Endothelial cell of umbilical vein (primary cell): ENCODE measurements at regions not wholly inside any gene's neighbourhood (a gene's known extent, or its start where the extent isn't known, plus 50 kb on each side); places are given as distances from the start of the nearest gene placed in this dataset.

Experiments used
- BruUV-seq: library from RNA; stranded (reverse); fragments of 400-500 nt; replicated peaks from 2 replicates; lab custom pipeline; 2021; lab: Mats Ljungman, UMichigan
- CTCF ChIA-PET: fragments of 300-600, 350-600 bp; sonication (Branson Sonifier 250); formaldehyde crosslinking; loops from one replicate; lab custom pipeline; 2021; ENCODE audit warnings: antibody characterized with exemption, inconsistent platforms; lab: Charles Lee
- POLR2A ChIA-PET: fragments of 300-600, 350-600 bp; sonication (Branson Sonifier 250); formaldehyde crosslinking; loops from one replicate; lab custom pipeline; 2021; ENCODE audit warnings: antibody characterized with exemption, inconsistent platforms; lab: Charles Lee
- DNase-seq: peaks from one replicate; pipeline ENCODE4 v3.0.0-alpha.2; 2011; ENCODE audit warnings: low read depth, low spot score
- FAIRE-seq: peaks from 2 replicates; lab custom pipeline; 2011; peaks lifted over from hg19 to GRCh38; lab: Jason Lieb, UNC
- H2AFZ ChIP-seq: 2 replicates; pipeline ENCODE4 v1.6.0; 2012; ENCODE audit warnings: low read depth, low read length, control low read depth, inconsistent platforms
- H3K27ac ChIP-seq: 2 replicates; pipeline ENCODE4 v1.5.1; 2011; ENCODE audit warnings: low read depth, mild to moderate bottlenecking, control low read depth, low read length, moderate library complexity; ENCODE audit not compliant: insufficient read depth
- H3K27me3 ChIP-seq, 2 experiments: 2 replicates each; pipeline versions ENCODE4 v1.6.0 to v1.6.1; 2011; ENCODE audit warnings: low read length in 2 of 2, mixed read lengths in 1 of 2; ENCODE audit not compliant: control insufficient read depth in 2 of 2, insufficient read depth in 2 of 2
- H3K36me3 ChIP-seq, 2 experiments: 2 replicates in 1 of 2; 3 replicates in 1 of 2; pipeline ENCODE4 v1.5.1; 2011; ENCODE audit warnings: low read length in 2 of 2, mild to moderate bottlenecking in 1 of 2, moderate library complexity in 1 of 2; ENCODE audit not compliant: control insufficient read depth in 2 of 2, insufficient read depth in 2 of 2; ENCODE audit errors: extremely low read depth in 1 of 2
- H3K4me1 ChIP-seq: 3 replicates; pipeline ENCODE4 v1.5.1; 2011; ENCODE audit warnings: mild to moderate bottlenecking, low read length; ENCODE audit not compliant: control insufficient read depth, insufficient read depth; ENCODE audit errors: extremely low read depth
- H3K4me2 ChIP-seq: 2 replicates; pipeline ENCODE4 v1.6.1; 2011; ENCODE audit warnings: low read length, control low read depth, mixed read lengths; ENCODE audit not compliant: insufficient read depth
- H3K4me3 ChIP-seq, 3 experiments: fragments of 200-600 bp in 1 of 3; sonication (generic), shearing (Covaris generic) in 1 of 3; replicated peaks in 1 of 3; 2 replicates each; pipeline ENCODE4 v1.5.1; 2011 to 2016; ENCODE audit warnings: control low read depth in 3 of 3, low read length in 3 of 3, mild to moderate bottlenecking in 2 of 3, inconsistent platforms in 1 of 3, low read depth in 1 of 3, moderate library complexity in 1 of 3; ENCODE audit not compliant: insufficient read depth in 1 of 3
- H3K79me2 ChIP-seq: 2 replicates; pipeline ENCODE4 v1.6.0; 2012; ENCODE audit warnings: low read length, inconsistent platforms; ENCODE audit not compliant: control insufficient read depth, insufficient read depth
- H3K9ac ChIP-seq: replicated peaks from 2 replicates; pipeline ENCODE3; 2011; ENCODE audit warnings: low read length, control low read depth; ENCODE audit not compliant: insufficient read depth; ENCODE audit errors: extremely low read depth
- H3K9me1 ChIP-seq: replicated peaks from 3 replicates; pipeline ENCODE4 v1.6.0; 2011; ENCODE audit warnings: mild to moderate bottlenecking, low read length; ENCODE audit not compliant: control insufficient read depth, insufficient read depth; ENCODE audit errors: extremely low read depth
- H3K9me3 ChIP-seq: replicated peaks from 2 replicates; pipeline ENCODE4 v1.5.1; 2012; ENCODE audit warnings: low read length, inconsistent platforms; ENCODE audit not compliant: control insufficient read depth, insufficient read depth
- H4K20me1 ChIP-seq: replicated peaks from 2 replicates; pipeline ENCODE3; 2011; ENCODE audit warnings: mild to moderate bottlenecking, low read length; ENCODE audit not compliant: control insufficient read depth, insufficient read depth; ENCODE audit errors: extremely low read depth
- EZH2 ChIP-seq: IDR thresholded peaks from 2 replicates; pipeline ENCODE4 v1.6.1; 2012; ENCODE audit warnings: borderline replicate concordance, low read depth, mild to moderate bottlenecking, moderate library complexity, low read length, inconsistent platforms; ENCODE audit not compliant: severe bottlenecking
- FOS ChIP-seq: IDR thresholded peaks from 2 replicates; pipeline ENCODE4 v1.6.1; 2011; ENCODE audit warnings: mild to moderate bottlenecking, low read length, moderate library complexity, borderline replicate concordance; ENCODE audit not compliant: insufficient read depth
- GATA2 ChIP-seq: IDR thresholded peaks from 2 replicates; pipeline ENCODE4 v1.7.0; 2011; ENCODE audit warnings: low read depth, mild to moderate bottlenecking, moderate library complexity, mixed read lengths, low read length; ENCODE audit not compliant: insufficient read length, insufficient read depth
- JUN ChIP-seq: IDR thresholded peaks from 2 replicates; pipeline ENCODE4 v1.6.1; 2011; ENCODE audit warnings: borderline replicate concordance, low read depth; ENCODE audit not compliant: insufficient read length, insufficient read depth
- MYC ChIP-seq: IDR thresholded peaks from one replicate; pipeline ENCODE4 v1.6.1; 2011; ENCODE audit warnings: mild to moderate bottlenecking, low read depth, low read length
- POLR2A ChIP-seq: IDR thresholded peaks from 2 replicates; pipeline ENCODE4 v1.6.1; 2012; ENCODE audit warnings: low read depth, mild to moderate bottlenecking, control low read depth, low read length
- POLR2AphosphoS5 ChIP-seq: IDR thresholded peaks from 2 replicates; pipeline ENCODE4 v1.6.1; 2012; ENCODE audit warnings: low read depth, mild to moderate bottlenecking, control low read depth, low read length, moderate library complexity; ENCODE audit not compliant: insufficient read depth
- dilution Hi-C: fragments of 300-500 bp; cut with MboI; formaldehyde crosslinking; loops from one replicate; pipeline ENCODE4 v1.15.0; 2019; ENCODE audit warnings: low sequenced_read_pairs; ENCODE audit not compliant: extremely low pct_ligation_motif_present
- intact Hi-C: fragments of 100-400 bp; cut with micrococcal nuclease; formaldehyde crosslinking; loops from one replicate; pipeline ENCODE4 v1.10.0; 2022
- TF ChIP-seq, protein P1 (sequence below), 2 donors: IDR thresholded peaks; 1 replicate in 1 of 2; 2 replicates in 1 of 2; pipeline ENCODE4 v1.5.1; 2011; ENCODE audit warnings: low read length in 2 of 2, mild to moderate bottlenecking in 2 of 2, moderate library complexity in 2 of 2, control low read depth in 1 of 2, inconsistent platforms in 1 of 2, low read depth in 1 of 2; ENCODE audit not compliant: insufficient read depth in 1 of 2; ENCODE audit errors: extremely low read depth in 1 of 2
- TF ChIP-seq, protein P2 (sequence below): IDR thresholded peaks from 2 replicates; pipeline ENCODE4 v1.6.1; 2011; ENCODE audit not compliant: insufficient read depth, insufficient read length

DNA sequence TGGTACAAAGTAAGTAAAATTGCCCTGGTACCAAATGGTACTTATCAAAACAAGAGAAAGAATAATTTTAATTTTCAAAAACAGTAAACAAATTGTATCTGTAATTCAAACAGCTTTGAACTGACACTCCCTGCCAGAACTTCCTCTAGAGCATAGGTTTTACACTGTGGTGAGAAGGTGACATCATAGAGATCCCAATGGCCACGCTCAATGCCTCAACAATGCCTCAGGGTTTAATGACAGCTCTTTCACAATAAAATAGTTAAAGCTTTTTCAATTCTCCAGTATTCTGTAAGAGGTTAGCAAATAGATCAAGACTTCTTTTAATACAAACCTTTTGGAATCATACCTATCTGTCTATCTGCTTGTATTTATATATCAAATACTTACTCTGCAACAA lies 437.1 kb downstream of the PRR16 start:
- Histone ChIP-seq H3K79me2 (no peaks in the 10 kb centered on the region), H3K4me2 (no peak overlapping the region), H3K9me3 (no peaks in the 10 kb centered on the region), H3K9ac (no peak overlapping the region), H3K27ac (no peak overlapping the region), H3K36me3 (no peaks in the 10 kb centered on the region), H2AFZ (no peak overlapping the region), H3K4me3 (no peak overlapping the region), H3K9me1 (no peaks in the 10 kb centered on the region), H3K4me1 (no peaks in the 10 kb centered on the region), H3K27me3 (no peaks in the 10 kb centered on the region), H4K20me1 (no peaks in the 10 kb centered on the region)
- POLR2A ChIA-PET = no interaction called here
- no peak for DNase-seq
- no peak for FAIRE-seq
- TF ChIP-seq EZH2 (no peak), JUN (no peak), POLR2A (no peak), GATA2 (no peak), MYC (no peak), FOS (no peak), POLR2AphosphoS5 (no peak)
- TF ChIP-seq, protein P1, sequence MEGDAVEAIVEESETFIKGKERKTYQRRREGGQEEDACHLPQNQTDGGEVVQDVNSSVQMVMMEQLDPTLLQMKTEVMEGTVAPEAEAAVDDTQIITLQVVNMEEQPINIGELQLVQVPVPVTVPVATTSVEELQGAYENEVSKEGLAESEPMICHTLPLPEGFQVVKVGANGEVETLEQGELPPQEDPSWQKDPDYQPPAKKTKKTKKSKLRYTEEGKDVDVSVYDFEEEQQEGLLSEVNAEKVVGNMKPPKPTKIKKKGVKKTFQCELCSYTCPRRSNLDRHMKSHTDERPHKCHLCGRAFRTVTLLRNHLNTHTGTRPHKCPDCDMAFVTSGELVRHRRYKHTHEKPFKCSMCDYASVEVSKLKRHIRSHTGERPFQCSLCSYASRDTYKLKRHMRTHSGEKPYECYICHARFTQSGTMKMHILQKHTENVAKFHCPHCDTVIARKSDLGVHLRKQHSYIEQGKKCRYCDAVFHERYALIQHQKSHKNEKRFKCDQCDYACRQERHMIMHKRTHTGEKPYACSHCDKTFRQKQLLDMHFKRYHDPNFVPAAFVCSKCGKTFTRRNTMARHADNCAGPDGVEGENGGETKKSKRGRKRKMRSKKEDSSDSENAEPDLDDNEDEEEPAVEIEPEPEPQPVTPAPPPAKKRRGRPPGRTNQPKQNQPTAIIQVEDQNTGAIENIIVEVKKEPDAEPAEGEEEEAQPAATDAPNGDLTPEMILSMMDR (IDR thresholded peaks at IDR 0.05; ENCODE audit: extremely low read depth in 1 of 2, insufficient read depth in 1 of 2, low read depth in 1 of 2, low read length in 2 of 2) = no peak
- TF ChIP-seq, protein P2, sequence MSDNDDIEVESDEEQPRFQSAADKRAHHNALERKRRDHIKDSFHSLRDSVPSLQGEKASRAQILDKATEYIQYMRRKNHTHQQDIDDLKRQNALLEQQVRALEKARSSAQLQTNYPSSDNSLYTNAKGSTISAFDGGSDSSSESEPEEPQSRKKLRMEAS = no peak
- CTCF ChIA-PET = no interaction called here
- dilution Hi-C loops (no loop called here), intact Hi-C loops (no loop called here)
- no TSS peak for BruUV-seq
